SU-DHL-6 (cell line): ENCODE measurements at regions not wholly inside any gene's neighbourhood (a gene's known extent, or its start where the extent isn't known, plus 50 kb on each side); places are given as distances from the start of the nearest gene placed in this dataset.

Experiments
- H2AFZ ChIP-seq: fragments of 200-600 bp; sonication (generic); 2 replicates; pipeline ENCODE4 v1.6.1; 2014; ENCODE audit warnings: low read depth, mild to moderate bottlenecking, moderate library complexity, mixed read lengths, antibody characterized with exemption, low read length; ENCODE audit not compliant: severe bottlenecking
- H3F3A ChIP-seq: fragments of 200-600 bp; shearing (Covaris generic); 2 replicates; pipeline ENCODE4 v1.6.0; 2016; ENCODE audit warnings: antibody characterized with exemption, mild to moderate bottlenecking; ENCODE audit not compliant: insufficient read depth
- H3K27ac ChIP-seq: fragments of 200-600 bp; sonication (generic); 2 replicates; pipeline ENCODE4 v1.5.1; 2016; ENCODE audit warnings: low read depth, mild to moderate bottlenecking, low read length, moderate library complexity, mixed read lengths
- H3K27me3 ChIP-seq: fragments of 200-600 bp; sonication (generic), shearing (Covaris generic); 2 replicates; pipeline ENCODE4 v1.6.0; 2014; ENCODE audit warnings: mild to moderate bottlenecking, low read length
- H3K36me3 ChIP-seq: fragments of 200-600 bp; sonication (generic); 2 replicates; pipeline ENCODE4 v1.6.1; 2014; ENCODE audit warnings: mild to moderate bottlenecking, low read length, mixed read lengths
- H3K4me2 ChIP-seq: fragments of 300-600, 200-600 bp; shearing (Covaris generic), sonication (generic); 2 replicates; pipeline ENCODE4 v1.6.0; 2014; ENCODE audit warnings: low read length, low read depth, mild to moderate bottlenecking; ENCODE audit not compliant: poor library complexity, severe bottlenecking
- H3K4me3 ChIP-seq: fragments of 200-600 bp; sonication (generic); 2 replicates; pipeline ENCODE4 v1.5.1; 2014; ENCODE audit warnings: antibody characterized with exemption, low read length, mild to moderate bottlenecking, mixed read lengths; ENCODE audit not compliant: insufficient read depth, poor library complexity, severe bottlenecking
- H3K79me2 ChIP-seq: fragments of 200-600 bp; sonication (generic); 2 replicates; pipeline ENCODE4 v1.6.1; 2014; ENCODE audit warnings: mild to moderate bottlenecking, low read length, moderate library complexity; ENCODE audit not compliant: insufficient read depth
- H3K9ac ChIP-seq: fragments of 200-600 bp; sonication (generic); 2 replicates; pipeline ENCODE4 v1.7.0; 2014; ENCODE audit warnings: mild to moderate bottlenecking, low read length
- H3K9me2 ChIP-seq: fragments of 200-600 bp; sonication (generic); replicated peaks from 2 replicates; pipeline ENCODE4 v1.6.1; 2014; ENCODE audit warnings: low read length; ENCODE audit not compliant: insufficient read depth
- H3K9me3 ChIP-seq: fragments of 200-600 bp; sonication (generic); 2 replicates; pipeline ENCODE4 v1.6.1; 2014; ENCODE audit warnings: low read length, mixed read lengths; ENCODE audit not compliant: insufficient read depth
- H4K20me1 ChIP-seq: fragments of 200-600 bp; sonication (generic); 2 replicates; pipeline ENCODE4 v1.6.1; 2014; ENCODE audit warnings: low read depth, mild to moderate bottlenecking, antibody characterized with exemption, low read length, moderate library complexity, mixed read lengths
- EZH2phosphoT487 ChIP-seq: fragments of 200-600 bp; sonication (generic), shearing (Covaris generic); conservative IDR thresholded peaks from 2 replicates; pipeline ENCODE4 v1.6.1; 2018; ENCODE audit warnings: mild to moderate bottlenecking, antibody characterized with exemption, low read length, moderate library complexity, mixed read lengths
- TF ChIP-seq, protein P1 (sequence below): fragments of 200-600 bp; sonication (generic); IDR thresholded peaks from one replicate; pipeline ENCODE4 v1.5.1; 2017; ENCODE audit warnings: antibody characterized with exemption, mild to moderate bottlenecking, low read length, moderate library complexity; ENCODE audit not compliant: insufficient read depth, poor library complexity, severe bottlenecking

DNA sequence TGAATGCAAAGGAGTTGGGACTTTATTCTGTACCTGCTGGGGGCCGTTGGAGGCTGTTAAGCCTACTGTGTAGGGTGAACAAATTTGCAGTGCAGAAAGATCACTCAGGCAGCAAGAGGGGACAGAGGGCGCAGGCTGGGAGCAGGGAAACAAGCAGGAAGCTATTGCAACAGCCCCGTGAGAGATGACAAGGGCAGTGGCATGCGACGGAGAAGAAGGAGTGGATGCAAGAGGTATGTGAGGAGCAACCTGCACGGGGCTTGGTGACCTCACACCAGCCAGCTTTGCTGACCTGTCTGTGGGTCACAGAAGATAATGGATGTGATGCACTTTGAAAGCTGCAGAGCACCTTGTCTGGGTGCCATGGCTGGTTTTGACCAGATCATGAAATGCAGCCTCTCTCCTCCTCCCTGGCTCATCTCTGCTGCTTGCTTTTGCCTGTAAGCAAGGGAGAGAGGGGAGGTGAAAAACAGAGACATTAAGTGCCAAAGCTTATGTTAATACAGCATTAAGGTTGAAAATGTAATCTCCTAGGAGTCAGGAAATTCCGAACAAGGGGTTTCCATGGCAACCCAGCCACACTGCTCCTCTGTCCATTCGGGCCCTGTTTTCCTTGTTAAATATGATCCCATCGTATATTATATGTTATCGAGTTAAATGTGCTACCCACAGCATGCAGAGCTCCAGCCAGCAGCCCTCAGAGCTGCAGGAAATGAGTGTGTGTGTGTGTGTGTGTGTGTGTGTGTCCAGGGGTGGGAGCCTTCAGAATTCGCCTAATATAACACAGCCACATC is 314.3 kb upstream of the ZMIZ1 start:
- Histone ChIP-seq H3K4me2 (no peak overlapping the region), H3K9ac (no peak overlapping the region), H3K36me3 (no peaks in the 10 kb centered on the region), H3K27ac (no peak overlapping the region), H3K27me3 (no peaks in the 10 kb centered on the region), H3K9me3 (no peaks in the 10 kb centered on the region), H3F3A (no peaks in the 10 kb centered on the region), H3K4me3 (no peak overlapping the region), H4K20me1 (no peaks in the 10 kb centered on the region), H2AFZ (no peak overlapping the region), H3K9me2 (no peaks in the 10 kb centered on the region), H3K79me2 (no peaks in the 10 kb centered on the region)
- TF ChIP-seq, protein P1, sequence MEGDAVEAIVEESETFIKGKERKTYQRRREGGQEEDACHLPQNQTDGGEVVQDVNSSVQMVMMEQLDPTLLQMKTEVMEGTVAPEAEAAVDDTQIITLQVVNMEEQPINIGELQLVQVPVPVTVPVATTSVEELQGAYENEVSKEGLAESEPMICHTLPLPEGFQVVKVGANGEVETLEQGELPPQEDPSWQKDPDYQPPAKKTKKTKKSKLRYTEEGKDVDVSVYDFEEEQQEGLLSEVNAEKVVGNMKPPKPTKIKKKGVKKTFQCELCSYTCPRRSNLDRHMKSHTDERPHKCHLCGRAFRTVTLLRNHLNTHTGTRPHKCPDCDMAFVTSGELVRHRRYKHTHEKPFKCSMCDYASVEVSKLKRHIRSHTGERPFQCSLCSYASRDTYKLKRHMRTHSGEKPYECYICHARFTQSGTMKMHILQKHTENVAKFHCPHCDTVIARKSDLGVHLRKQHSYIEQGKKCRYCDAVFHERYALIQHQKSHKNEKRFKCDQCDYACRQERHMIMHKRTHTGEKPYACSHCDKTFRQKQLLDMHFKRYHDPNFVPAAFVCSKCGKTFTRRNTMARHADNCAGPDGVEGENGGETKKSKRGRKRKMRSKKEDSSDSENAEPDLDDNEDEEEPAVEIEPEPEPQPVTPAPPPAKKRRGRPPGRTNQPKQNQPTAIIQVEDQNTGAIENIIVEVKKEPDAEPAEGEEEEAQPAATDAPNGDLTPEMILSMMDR, result no peak
- no peak for TF ChIP-seq EZH2phosphoT487

DNA sequence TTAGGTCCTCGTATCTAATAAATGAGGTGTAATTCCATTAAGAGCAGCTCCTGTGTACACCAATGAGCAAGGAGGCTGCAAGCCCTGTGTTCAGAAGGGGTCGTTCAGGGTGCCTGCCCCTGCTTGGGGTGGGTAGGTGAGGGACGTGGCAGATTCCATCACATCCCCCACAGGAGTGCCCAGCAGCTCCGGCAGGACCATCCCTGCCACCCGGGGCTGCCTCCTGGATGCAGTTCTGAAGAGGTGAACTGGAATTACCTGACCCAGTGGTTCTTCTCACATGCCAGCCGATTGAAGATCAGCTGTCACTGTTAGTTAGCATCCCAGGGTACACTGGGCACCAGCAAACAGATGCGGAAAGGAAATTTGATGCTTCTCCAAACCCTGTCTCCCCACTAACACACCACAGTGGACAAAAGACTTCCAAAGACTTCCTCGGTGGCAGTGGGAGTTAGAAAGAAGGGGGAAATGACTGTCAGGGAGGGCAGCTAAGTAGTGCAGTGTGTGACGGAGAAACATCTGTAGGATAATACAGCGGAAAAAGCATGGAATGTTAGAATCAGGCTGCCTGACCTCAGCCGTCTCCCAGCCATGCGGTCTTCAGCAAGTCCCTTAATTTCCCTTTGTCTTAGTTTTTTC is 313.6 kb upstream of the ZMIZ1 start:
- H3K4me2 ChIP-seq, result no peak overlapping the region

DNA sequence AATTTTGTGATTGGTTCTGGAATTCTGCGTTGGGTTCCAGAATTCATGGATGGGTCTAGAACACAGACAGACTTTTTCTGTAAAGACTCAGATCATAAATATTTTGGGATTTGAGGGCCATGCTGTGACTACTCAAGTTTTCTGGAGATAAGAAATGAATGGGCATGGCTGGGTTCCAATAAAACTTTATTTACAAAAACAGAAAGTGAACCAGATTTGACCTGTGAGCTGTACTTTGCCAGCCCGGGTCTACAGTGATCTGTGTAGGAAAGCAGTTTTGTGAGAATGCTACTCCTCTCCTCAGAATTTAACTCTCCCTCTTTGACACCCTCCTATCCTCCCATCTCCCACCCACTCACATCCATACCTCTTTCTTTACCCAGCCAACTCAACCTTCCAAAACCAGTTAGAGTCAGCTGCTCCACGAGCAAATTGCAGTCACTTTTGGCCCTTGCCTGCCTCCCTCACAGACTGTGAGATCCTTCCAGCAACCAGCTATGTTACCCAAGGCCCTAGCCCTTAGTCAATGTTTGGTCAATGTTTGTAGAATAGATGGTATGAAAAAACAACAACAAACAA is 312.8 kb upstream of the ZMIZ1 start:
- no peaks in the 10 kb centered on the region for H4K20me1 ChIP-seq
- H3F3A ChIP-seq, result no peaks in the 10 kb centered on the region
- H2AFZ ChIP-seq, result no peak overlapping the region
- H3K27ac ChIP-seq, result no peak overlapping the region
- no peaks in the 10 kb centered on the region for H3K27me3 ChIP-seq
- H3K9ac ChIP-seq, result no peak overlapping the region
- no peaks in the 10 kb centered on the region for H3K36me3 ChIP-seq
- TF ChIP-seq, protein P1, result no peak
- TF ChIP-seq EZH2phosphoT487, result no peak
- H3K4me2 ChIP-seq, result no peak overlapping the region
- H3K79me2 ChIP-seq, result no peaks in the 10 kb centered on the region
- H3K9me2 ChIP-seq, result no peaks in the 10 kb centered on the region
- H3K9me3 ChIP-seq, result no peaks in the 10 kb centered on the region
- no peak overlapping the region for H3K4me3 ChIP-seq

More for the DNA sequence above, 313.6 kb upstream of the ZMIZ1 start:
- TF ChIP-seq, protein P1, result no peak
- TF ChIP-seq EZH2phosphoT487, result no peak
- Histone ChIP-seq H3K9me2 (no peaks in the 10 kb centered on the region), H3K27me3 (no peaks in the 10 kb centered on the region), H3K4me3 (no peak overlapping the region), H3K36me3 (no peaks in the 10 kb centered on the region), H4K20me1 (no peaks in the 10 kb centered on the region), H3K9me3 (no peaks in the 10 kb centered on the region), H2AFZ (no peak overlapping the region), H3K27ac (no peak overlapping the region), H3K79me2 (no peaks in the 10 kb centered on the region), H3F3A (no peaks in the 10 kb centered on the region), H3K9ac (no peak overlapping the region)
